Stimulated activated CD8-positive, alpha-beta memory T cell treated with anti-CD3 and anti-CD28 coated beads, Interleukin-15, amount 100 ng/mL, for 24 hours (primary cell): ENCODE measurements at regions not wholly inside any gene's neighbourhood (a gene's known extent, or its start where the extent isn't known, plus 50 kb on each side); places are given as distances from the start of the nearest gene placed in this dataset.
"Not testable (repeated sequence)": the region's sequence is repeated elsewhere in the genome, so short reads cannot be mapped to it uniquely, and the experiment has no call there.

Experiments
- DNase-seq: peaks from one replicate; pipeline ENCODE4 v3.0.0-alpha.2; 2020; ENCODE audit warnings: low read depth

- no peak for DNase-seq
Observed at GRCh38 chr2:82494739-82495138, 1964.3 kb downstream of the SUCLG1 start.

DNA sequence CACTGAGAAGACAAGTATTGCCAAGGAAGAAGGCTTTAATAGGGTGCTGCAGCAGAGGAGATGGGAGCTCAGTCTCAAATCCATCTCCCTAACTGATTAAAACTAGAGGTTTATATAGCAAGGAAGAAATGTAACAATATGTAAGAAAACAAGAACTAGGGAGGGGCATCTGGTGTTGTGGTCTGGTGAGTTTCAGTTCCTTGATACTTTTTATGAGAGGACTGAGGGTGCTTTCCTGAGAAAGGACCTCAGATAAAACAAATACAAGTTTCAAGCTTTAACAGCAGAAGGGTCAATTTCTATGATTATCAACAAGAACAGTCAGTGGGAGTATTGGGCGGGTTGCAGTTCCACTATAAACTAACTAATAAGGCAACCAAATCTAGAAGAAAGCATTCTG lies 1967.5 kb downstream of the SUCLG1 start:
- DNase-seq = no peak

DNA sequence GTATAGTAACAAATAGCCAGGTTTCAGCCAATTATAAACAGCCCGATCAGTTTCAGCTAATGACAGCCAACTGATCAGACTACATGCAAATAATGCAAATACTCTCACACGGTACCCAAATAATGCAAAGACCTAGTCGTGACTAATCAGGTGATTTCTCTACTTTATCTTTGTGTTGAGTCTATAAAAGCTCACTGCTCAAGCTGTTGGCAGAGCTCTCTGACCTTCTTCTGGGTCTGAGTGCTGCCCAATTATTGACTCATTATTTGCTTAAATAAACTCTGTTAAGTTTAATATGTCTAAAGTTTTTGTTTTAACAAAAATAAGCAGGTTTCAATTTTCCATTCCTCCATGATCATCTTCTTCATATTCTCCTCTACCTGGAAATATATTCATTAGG lies 1971.7 kb downstream of the SUCLG1 start:
- DNase-seq = no peak

DNA sequence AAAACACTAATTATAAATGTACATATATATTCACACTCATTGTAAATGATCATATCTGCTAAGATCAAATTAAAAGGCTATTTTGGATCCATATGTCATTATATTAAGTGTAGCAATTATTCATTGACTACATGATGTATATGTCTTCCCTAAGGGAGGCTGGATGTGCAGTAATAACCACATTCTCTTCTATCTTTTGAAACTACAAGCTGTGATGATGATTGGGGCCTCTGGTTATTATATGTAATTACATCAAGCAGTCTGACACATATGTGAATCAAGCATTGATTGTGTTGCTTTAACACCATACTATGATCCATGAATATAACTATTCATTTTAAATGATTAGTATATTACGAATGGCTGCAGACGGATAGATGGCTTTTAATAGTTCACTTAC lies 1973.4 kb downstream of the SUCLG1 start:
- no peak for DNase-seq

DNA sequence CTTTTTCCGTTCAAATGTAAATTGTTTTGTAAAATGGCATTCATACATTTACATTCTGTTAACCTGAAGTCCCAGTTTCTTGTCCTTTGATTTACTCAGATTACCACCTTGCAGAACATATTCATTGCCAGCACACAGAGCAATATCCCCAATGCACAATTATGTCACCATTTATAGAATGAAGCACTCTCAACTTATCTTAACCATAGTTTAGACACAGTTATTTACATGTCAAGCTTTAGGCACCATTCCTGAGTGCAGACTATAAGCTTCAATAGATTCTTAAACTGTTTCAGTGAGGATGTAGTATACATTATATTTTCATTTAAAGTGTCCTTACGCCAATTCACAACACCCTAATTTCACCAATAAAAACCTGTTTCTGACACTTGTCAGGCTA lies 1977.9 kb downstream of the SUCLG1 start:
- no peak for DNase-seq

DNA sequence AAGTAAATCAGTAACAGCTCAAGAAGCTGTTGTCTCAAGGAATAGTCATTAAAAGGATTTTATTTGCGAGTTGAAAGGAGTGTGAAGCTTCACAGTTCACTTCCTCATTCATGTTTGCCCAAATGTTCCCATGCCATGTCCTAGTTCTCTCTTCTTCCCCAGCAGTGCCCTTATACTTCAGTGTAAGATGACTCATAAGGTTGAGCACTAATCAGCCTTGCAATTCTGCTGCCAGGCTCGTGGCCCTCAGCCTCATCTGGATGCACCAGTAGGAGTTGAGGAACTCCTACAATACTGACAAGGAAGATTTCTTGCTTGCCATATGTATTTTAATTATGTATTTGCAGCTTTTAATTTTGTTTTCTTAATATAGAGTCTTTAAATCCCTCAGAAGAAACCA lies 1980.4 kb downstream of the SUCLG1 start:
- DNase-seq = no peak

GRCh38 chr2:82476094-82476493 lies 1983.0 kb downstream of the SUCLG1 start:
- DNase-seq = no peak

GRCh38 chr2:82428251-82428650 lies 2030.8 kb downstream of the SUCLG1 start:
- DNase-seq = no peak

DNA sequence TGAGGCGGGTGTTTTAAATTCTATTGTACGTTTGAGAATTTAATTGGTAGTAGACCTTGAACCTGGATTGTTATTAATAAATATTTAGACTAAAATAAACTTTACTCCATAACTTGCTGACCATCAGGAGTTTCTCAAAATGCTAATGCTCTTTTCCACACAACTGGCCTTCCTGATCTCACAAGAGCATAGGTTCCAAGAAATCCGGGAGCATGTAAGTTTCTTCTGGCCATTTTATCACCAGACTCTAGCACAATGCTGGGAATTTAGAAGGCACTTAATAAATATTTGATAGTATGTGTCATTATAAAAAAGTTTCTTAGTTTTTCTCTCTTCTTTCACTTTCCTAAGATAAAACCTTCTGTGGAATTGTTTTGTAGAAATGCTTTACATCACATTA lies 2047.1 kb downstream of the SUCLG1 start:
- DNase-seq = no peak

GRCh38 chr2:82411071-82411470 lies 2048.0 kb downstream of the SUCLG1 start:
- no peak for DNase-seq

DNA sequence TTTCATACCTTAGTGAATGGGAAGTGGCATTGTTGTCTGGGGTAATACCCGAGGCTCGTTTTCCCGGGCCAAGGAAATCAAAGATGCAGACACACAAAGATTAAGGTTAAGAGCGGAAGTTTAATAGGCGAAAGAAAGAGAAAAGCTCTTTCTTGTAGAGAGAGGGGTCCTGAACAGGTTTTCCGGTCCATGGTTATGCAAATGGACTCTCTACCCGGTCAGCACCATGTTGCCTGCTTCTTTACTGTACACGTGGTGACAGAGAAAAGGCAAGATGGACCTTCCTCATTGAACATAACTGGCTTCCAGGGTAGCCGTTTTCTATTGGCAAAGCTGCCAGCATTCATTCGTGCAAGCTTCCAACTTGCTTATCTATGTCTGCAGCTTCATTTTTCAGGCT lies 2063.5 kb downstream of the SUCLG1 start:
- no peak for DNase-seq

GRCh38 chr2:82391386-82391785 lies 2067.7 kb downstream of the SUCLG1 start:
- DNase-seq = no peak

GRCh38 chr2:82355622-82356021 lies 2051.1 kb upstream of the LRRTM1 start:
- DNase-seq = no peak

GRCh38 chr2:82345910-82346309 lies 2041.4 kb upstream of the LRRTM1 start:
- no peak for DNase-seq

DNA sequence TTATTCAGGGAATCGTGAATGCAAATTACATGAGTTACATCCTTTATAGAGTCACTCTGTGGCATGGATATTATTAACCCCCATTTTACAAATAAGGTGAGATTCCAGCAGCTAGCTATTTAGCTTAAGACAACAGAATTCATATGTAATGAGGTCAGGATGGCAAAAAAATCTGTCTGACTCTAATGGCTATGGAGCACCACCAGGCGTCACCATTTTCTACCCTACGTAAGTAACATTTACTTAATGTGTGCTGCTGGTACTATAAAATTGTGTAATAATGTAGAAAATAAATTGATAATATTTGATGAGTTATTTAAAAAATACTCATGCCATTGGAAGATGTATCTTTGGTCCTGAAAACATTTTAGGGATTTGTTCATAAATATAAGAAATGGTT lies 2040.1 kb upstream of the LRRTM1 start:
- DNase-seq = no peak

GRCh38 chr2:82342356-82342755 lies 2037.8 kb upstream of the LRRTM1 start:
- DNase-seq = no peak

DNA sequence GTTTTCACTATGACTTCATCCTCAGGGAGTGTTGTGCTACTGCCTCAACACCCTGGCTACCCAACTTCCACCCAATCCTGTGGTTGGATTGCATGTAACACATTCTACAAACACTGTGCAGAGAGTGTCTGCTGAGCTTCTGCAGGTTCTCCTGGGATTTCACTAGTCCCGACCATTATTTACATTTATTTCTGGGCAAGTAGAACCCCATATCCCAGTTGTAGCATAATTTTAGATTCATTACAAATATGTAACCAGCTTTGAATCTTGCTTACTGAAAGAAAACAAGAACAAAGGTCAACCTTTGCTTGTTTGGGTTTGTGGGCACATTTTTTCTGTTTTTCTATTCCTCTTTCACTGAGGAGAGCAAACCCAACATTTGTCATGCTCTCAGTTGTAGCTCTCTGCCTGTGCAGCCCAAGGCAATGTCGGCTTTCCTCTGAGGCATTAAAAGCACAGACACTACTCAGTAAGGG lies 2036.1 kb upstream of the LRRTM1 start:
- no peak for DNase-seq

DNA sequence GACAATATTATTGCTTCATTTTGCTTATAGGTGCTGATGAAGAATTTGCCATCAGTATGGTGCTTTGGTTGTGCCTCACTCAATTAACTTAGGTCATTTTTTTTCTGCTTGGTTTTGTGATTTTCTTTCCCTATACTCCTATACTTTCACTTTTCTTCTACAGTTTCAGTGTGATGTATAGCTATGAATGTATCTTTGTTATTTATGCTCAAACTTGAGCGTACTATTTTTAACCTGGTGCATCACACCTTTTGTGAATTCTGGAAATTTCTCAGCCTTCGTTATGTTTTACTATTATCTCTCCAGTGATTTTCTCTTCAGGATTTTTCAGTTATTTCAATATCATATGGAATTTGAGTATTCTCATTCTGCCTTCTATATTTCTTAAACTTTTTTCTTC lies 2035.3 kb upstream of the LRRTM1 start:
- no peak for DNase-seq

GRCh38 chr2:82333697-82334096 lies 2029.1 kb upstream of the LRRTM1 start:
- no peak for DNase-seq

DNA sequence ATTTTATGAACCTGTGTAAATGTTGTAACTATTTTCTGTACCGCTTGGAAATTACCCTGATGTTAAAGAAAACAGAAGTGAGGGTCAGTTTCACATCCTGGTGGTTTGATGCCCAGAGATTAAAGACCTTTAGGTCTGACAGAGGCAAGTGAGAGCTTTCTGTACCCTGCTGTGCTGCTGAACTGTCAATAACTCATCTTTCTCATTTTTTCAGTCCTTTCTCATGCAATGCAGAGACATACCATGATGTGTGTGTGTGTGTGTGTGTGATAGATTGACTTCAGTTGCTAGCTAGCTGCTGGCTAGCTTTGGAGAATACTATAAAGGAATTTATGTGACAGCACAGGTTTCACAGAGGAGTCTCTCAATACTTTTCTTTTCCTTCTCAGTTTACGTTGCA lies 2025.6 kb upstream of the LRRTM1 start:
- no peak for DNase-seq

GRCh38 chr2:82326180-82326767 lies 2021.7 kb upstream of the LRRTM1 start:
- DNase-seq = not testable (repeated sequence)

GRCh38 chr2:82320296-82320695 lies 2015.7 kb upstream of the LRRTM1 start:
- no peak for DNase-seq

DNA sequence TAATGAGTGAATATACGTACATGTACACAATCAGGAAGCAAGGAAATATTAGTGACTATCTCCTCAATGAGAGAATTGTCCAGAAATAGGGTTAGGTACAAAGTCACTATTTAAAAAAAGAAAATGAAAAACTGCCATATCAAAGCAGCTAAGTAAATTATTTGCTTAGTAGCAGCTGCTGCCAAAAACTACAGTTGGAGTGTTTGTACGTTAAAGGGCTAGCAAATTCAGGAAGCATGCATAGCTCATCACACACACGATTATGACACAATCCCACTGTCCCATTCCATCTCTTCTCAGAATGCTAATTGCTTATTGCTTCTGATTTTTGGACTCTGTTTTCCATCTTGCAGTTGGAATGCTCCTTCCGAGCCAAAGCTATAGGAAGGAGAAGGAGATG lies 2012.5 kb upstream of the LRRTM1 start:
- DNase-seq = no peak

- DNase-seq = no peak
Observed at GRCh38 chr2:82316586-82316985, 2012.0 kb upstream of the LRRTM1 start.
